ENCODE measurements at regions not wholly inside any gene's neighbourhood (a gene's known extent, or its start where the extent isn't known, plus 50 kb on each side); places are given as distances from the start of the nearest gene placed in this dataset.

DNA sequence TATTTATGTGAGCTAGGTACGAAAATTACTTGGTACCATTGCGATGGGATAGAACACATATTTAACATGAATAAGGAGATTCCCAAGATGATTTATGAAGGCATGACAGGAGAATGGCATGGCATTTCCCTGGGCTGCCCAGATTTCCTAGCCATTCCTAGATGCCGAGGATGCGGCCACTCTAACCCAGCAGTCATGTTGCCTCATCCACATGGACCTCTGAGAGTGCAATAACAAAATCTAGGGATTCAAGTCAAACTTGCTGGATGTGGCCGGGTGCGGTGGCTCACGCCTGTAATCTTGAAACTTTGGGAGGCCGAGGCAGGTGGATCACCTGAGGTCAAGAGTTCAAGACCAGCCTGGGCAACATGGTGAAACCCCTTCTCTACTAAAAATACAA is 110.8 kb upstream of the ARL4C start:
- Mint-ChIP-seq H3K4me1 (no peaks in the 10 kb centered on the region), H3K27me3 (ENCODE audit: low read depth) (no peaks in the 10 kb centered on the region), H3K36me3 (ENCODE audit: low read depth) (peaks cover 4% of the 10 kb centered on the region), H3K27ac (ENCODE audit: unreplicated experiment) (no peak overlapping the region), H3K9me3 (peaks cover 5% of the 10 kb centered on the region), H3K4me3 (no peak overlapping the region)
- TF ChIP-seq, protein P1, sequence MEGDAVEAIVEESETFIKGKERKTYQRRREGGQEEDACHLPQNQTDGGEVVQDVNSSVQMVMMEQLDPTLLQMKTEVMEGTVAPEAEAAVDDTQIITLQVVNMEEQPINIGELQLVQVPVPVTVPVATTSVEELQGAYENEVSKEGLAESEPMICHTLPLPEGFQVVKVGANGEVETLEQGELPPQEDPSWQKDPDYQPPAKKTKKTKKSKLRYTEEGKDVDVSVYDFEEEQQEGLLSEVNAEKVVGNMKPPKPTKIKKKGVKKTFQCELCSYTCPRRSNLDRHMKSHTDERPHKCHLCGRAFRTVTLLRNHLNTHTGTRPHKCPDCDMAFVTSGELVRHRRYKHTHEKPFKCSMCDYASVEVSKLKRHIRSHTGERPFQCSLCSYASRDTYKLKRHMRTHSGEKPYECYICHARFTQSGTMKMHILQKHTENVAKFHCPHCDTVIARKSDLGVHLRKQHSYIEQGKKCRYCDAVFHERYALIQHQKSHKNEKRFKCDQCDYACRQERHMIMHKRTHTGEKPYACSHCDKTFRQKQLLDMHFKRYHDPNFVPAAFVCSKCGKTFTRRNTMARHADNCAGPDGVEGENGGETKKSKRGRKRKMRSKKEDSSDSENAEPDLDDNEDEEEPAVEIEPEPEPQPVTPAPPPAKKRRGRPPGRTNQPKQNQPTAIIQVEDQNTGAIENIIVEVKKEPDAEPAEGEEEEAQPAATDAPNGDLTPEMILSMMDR (conservative IDR thresholded peaks at IDR 0.05), result no peak
- no peak for DNase-seq (ENCODE audit: low read depth, low spot score)

GRCh38 chr2:234606896-234607295 is 110.0 kb upstream of the ARL4C start:
- peaks cover under 1% of the 10 kb centered on the region for H3K9me3 Mint-ChIP-seq
- H3K36me3 Mint-ChIP-seq (ENCODE audit: low read depth), result peaks cover under 1% of the 10 kb centered on the region
- H3K4me1 Mint-ChIP-seq, result no peaks in the 10 kb centered on the region
- no peak overlapping the region for H3K27ac Mint-ChIP-seq (ENCODE audit: unreplicated experiment)
- no peaks in the 10 kb centered on the region for H3K27me3 Mint-ChIP-seq (ENCODE audit: low read depth)
- no peak overlapping the region for H3K4me3 Mint-ChIP-seq
- DNase-seq (ENCODE audit: low read depth, low spot score), result no peak
- TF ChIP-seq, protein P1 (conservative IDR thresholded peaks at IDR 0.05), result no peak

DNA sequence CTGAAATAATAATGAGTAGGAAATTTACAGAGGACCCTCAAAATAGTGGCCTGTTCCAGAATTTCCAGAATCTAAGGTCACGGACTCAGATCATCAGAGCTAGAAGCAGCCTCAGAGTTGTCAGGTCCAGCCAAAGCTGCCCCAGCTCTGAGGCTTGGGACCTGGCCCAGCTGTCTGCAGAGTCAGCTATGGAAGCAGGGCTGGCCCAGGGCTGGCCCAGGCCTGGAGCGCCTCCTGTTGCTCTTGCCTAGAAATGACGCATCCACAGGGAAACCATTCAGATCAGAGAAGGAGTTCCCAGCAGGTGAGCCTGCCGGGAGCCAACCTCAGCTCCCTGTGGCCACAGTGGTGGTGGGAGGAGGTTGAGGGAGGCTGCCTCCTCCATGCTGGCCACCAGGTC is 106.7 kb upstream of the ARL4C start:
- peaks cover 15% of the 10 kb centered on the region for H3K4me1 Mint-ChIP-seq
- H3K27me3 Mint-ChIP-seq (ENCODE audit: low read depth), result no peaks in the 10 kb centered on the region
- H3K27ac Mint-ChIP-seq (ENCODE audit: unreplicated experiment), result no peak overlapping the region
- DNase-seq (ENCODE audit: low read depth, low spot score), result no peak
- no peak overlapping the region for H3K4me3 Mint-ChIP-seq
- no peaks in the 10 kb centered on the region for H3K36me3 Mint-ChIP-seq (ENCODE audit: low read depth)
- H3K9me3 Mint-ChIP-seq, result no peaks in the 10 kb centered on the region
- TF ChIP-seq, protein P1 (conservative IDR thresholded peaks at IDR 0.05), result no peak

- Mint-ChIP-seq H3K36me3 (ENCODE audit: low read depth) (no peaks in the 10 kb centered on the region), H3K9me3 (no peaks in the 10 kb centered on the region), H3K27me3 (ENCODE audit: low read depth) (no peaks in the 10 kb centered on the region), H3K27ac (ENCODE audit: unreplicated experiment) (no peak overlapping the region), H3K4me3 (no peak overlapping the region), H3K4me1 (peaks cover 30% of the 10 kb centered on the region)
- TF ChIP-seq, protein P1 (conservative IDR thresholded peaks at IDR 0.05), result no peak
- no peak for DNase-seq (ENCODE audit: low read depth, low spot score)
Measured at GRCh38 chr2:234601213-234601612, 104.3 kb upstream of the ARL4C start.

DNA sequence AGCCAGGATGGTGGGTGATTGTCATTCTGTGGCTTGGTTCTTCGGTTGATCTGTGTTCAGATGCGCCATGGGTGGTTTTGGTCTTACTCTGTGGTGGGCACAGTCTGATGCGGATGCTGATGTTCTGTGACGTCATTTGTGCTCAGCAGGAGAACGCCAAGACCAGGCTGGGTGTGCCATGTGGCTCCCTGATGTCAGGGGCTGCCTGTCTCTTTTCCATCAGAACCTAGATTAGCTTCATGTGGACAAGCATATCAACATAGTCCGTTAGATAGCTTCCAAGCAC is 100.6 kb upstream of the ARL4C start:
- Mint-ChIP-seq H3K27me3 (ENCODE audit: low read depth) (no peaks in the 10 kb centered on the region), H3K4me1 (peaks cover 40% of the 10 kb centered on the region), H3K4me3 (no peak overlapping the region), H3K27ac (ENCODE audit: unreplicated experiment) (no peak overlapping the region), H3K9me3 (peaks cover 3% of the 10 kb centered on the region), H3K36me3 (ENCODE audit: low read depth) (no peaks in the 10 kb centered on the region)
- DNase-seq (ENCODE audit: low read depth, low spot score), result no peak
- TF ChIP-seq, protein P1 (conservative IDR thresholded peaks at IDR 0.05), result no peak

Measured in neural crest cell (in vitro differentiated cells).